Retinal pigment epithelial cell (primary cell): ENCODE measurements at regions not wholly inside any gene's neighbourhood (a gene's known extent, or its start where the extent isn't known, plus 50 kb on each side); places are given as distances from the start of the nearest gene placed in this dataset.
A peak's percentile ranks its signal among the peaks of the same experiment; 100 is the strongest.

Experiments
- DNase-seq: peaks from one replicate; pipeline ENCODE4 v3.0.0-alpha.2; 2010; ENCODE audit warnings: low read depth
- H3K4me3 ChIP-seq: 2 replicates; pipeline ENCODE4 v1.5.1; 2011; ENCODE audit warnings: mild to moderate bottlenecking, low read length, control low read depth, moderate library complexity
- CTCF ChIP-seq: conservative IDR thresholded peaks from 2 replicates; pipeline ENCODE4 v1.5.1; 2011; ENCODE audit warnings: low read depth, low read length, control low read depth, inconsistent platforms

GRCh38 chr1:58874757-58875755 lies 91.2 kb upstream of the JUN start:
- peak; percentile 66 for DNase-seq
- no peak overlapping the region for H3K4me3 ChIP-seq
- TF ChIP-seq CTCF: no peak

- no peak overlapping the region for H3K4me3 ChIP-seq
- TF ChIP-seq CTCF: no peak
- DNase-seq: no peak
These were observed 95.6 kb upstream of the JUN start for GRCh38 chr1:58879464-58879863.

GRCh38 chr1:58880592-58880991 lies 96.7 kb upstream of the JUN start:
- H3K4me3 ChIP-seq: no peak overlapping the region
- no peak for DNase-seq
- TF ChIP-seq CTCF: no peak

- H3K4me3 ChIP-seq: no peak overlapping the region
- no peak for DNase-seq
- no peak for TF ChIP-seq CTCF
These were observed 97.7 kb upstream of the JUN start for GRCh38 chr1:58881471-58881994.

- TF ChIP-seq CTCF: no peak
- no peak overlapping the region for H3K4me3 ChIP-seq
- no peak for DNase-seq
These were observed 98.6 kb upstream of the JUN start for GRCh38 chr1:58882322-58882948.

GRCh38 chr1:58883037-58883887 lies 99.4 kb upstream of the JUN start:
- TF ChIP-seq CTCF: no peak
- H3K4me3 ChIP-seq: no peak overlapping the region
- peak; percentile 91 for DNase-seq
